GM23248 (cell line): ENCODE measurements at regions not wholly inside any gene's neighbourhood (a gene's known extent, or its start where the extent isn't known, plus 50 kb on each side); places are given as distances from the start of the nearest gene placed in this dataset.

Experiments
- EZH2 ChIP-seq: fragments of 200-600 bp; sonication (generic); IDR thresholded peaks from 2 replicates; pipeline ENCODE4 v1.6.1; 2018; ENCODE audit warnings: antibody characterized with exemption, mild to moderate bottlenecking; ENCODE audit not compliant: insufficient read depth, poor library complexity, severe bottlenecking
- EZH2phosphoT487 ChIP-seq: fragments of 200-600 bp; sonication (generic); IDR thresholded peaks from 2 replicates; pipeline ENCODE4 v1.6.1; 2018; ENCODE audit warnings: antibody characterized with exemption, moderate library complexity, mild to moderate bottlenecking, low read depth; ENCODE audit not compliant: insufficient read depth

- no peak for TF ChIP-seq EZH2
- TF ChIP-seq EZH2phosphoT487: no peak
Observed at GRCh38 chr10:78707745-78708144, 361.0 kb upstream of the ZMIZ1 start.
